ENCODE measurements at regions not wholly inside any gene's neighbourhood (a gene's known extent, or its start where the extent isn't known, plus 50 kb on each side); places are given as distances from the start of the nearest gene placed in this dataset.
A peak's percentile ranks its signal among the peaks of the same experiment; 100 is the strongest.

- POLR2A ChIA-PET (ENCODE audit: unreplicated experiment): no interaction called here
- DNase-seq: no peak
- H3K4me3 ChIP-seq: no peak overlapping the region
- no peaks in the 10 kb centered on the region for H3K79me2 ChIP-seq (ENCODE audit: low read depth)
- no peak overlapping the region for H3K4me2 ChIP-seq
- no peaks in the 10 kb centered on the region for H3K4me1 ChIP-seq (replicated peaks; ENCODE audit: insufficient read depth)
- H4K20me1 ChIP-seq (ENCODE audit: insufficient read depth): no peaks in the 10 kb centered on the region
- H3F3A ChIP-seq (ENCODE audit: insufficient read depth, low read depth): no peaks in the 10 kb centered on the region
- CTCF ChIA-PET: no interaction called here
- TF ChIP-seq CTCF (conservative IDR thresholded peaks at IDR 0.05): no peak
- no peak overlapping the region for H3K27ac ChIP-seq
- H3K9me2 ChIP-seq (ENCODE audit: insufficient read depth): no peaks in the 10 kb centered on the region
- H3K27me3 ChIP-seq (ENCODE audit: insufficient read depth, low read depth): no peaks in the 10 kb centered on the region
- intact Hi-C loops (cut with micrococcal nuclease; ENCODE audit: unreplicated experiment): no loop called here
- no peaks in the 10 kb centered on the region for H3K9me3 ChIP-seq (ENCODE audit: insufficient read depth, low read depth)
- no peaks in the 10 kb centered on the region for H3K36me3 ChIP-seq (ENCODE audit: low read depth)
- BruUV-seq (replicated peaks): no TSS peak
- no peak overlapping the region for H2AFZ ChIP-seq
Observed at GRCh38 chr2:144679942-144680341, 160.0 kb upstream of the ZEB2 start.

- Histone ChIP-seq H3K27me3 (ENCODE audit: insufficient read depth, low read depth) (no peaks in the 10 kb centered on the region), H2AFZ (no peak overlapping the region), H3K9me2 (ENCODE audit: insufficient read depth) (no peaks in the 10 kb centered on the region), H3K4me2 (no peak overlapping the region), H3K79me2 (ENCODE audit: low read depth) (no peaks in the 10 kb centered on the region), H4K20me1 (ENCODE audit: insufficient read depth) (no peaks in the 10 kb centered on the region), H3F3A (ENCODE audit: insufficient read depth, low read depth) (no peaks in the 10 kb centered on the region), H3K27ac (no peak overlapping the region), H3K9me3 (ENCODE audit: insufficient read depth, low read depth) (no peaks in the 10 kb centered on the region), H3K36me3 (ENCODE audit: low read depth) (no peaks in the 10 kb centered on the region), H3K4me3 (no peak overlapping the region), H3K4me1 (replicated peaks; ENCODE audit: insufficient read depth) (no peaks in the 10 kb centered on the region)
- intact Hi-C loops (cut with micrococcal nuclease; ENCODE audit: unreplicated experiment): no loop called here
- DNase-seq: no peak
- POLR2A ChIA-PET (ENCODE audit: unreplicated experiment): no interaction called here
- TF ChIP-seq EZH2 (IDR thresholded peaks at IDR 0.05; ENCODE audit: low read depth): no peak
- no peak for TF ChIP-seq CTCF (conservative IDR thresholded peaks at IDR 0.05)
- no TSS peak for BruUV-seq (replicated peaks)
- CTCF ChIA-PET: no interaction called here
Observed at GRCh38 chr2:144678736-144679135, 158.8 kb upstream of the ZEB2 start.

GRCh38 chr2:144675731-144676130 is 155.8 kb upstream of the ZEB2 start:
- POLR2A ChIA-PET (ENCODE audit: unreplicated experiment): no interaction called here
- Histone ChIP-seq H3K4me2 (no peak overlapping the region), H3K79me2 (ENCODE audit: low read depth) (no peaks in the 10 kb centered on the region), H3F3A (ENCODE audit: insufficient read depth, low read depth) (no peaks in the 10 kb centered on the region), H3K27ac (no peak overlapping the region), H3K4me3 (no peak overlapping the region), H3K9me3 (ENCODE audit: insufficient read depth, low read depth) (no peaks in the 10 kb centered on the region), H3K4me1 (replicated peaks; ENCODE audit: insufficient read depth) (no peaks in the 10 kb centered on the region), H2AFZ (peak overlapping the region; percentile 58; the same call in 1 of the 2 replicates), H4K20me1 (ENCODE audit: insufficient read depth) (no peaks in the 10 kb centered on the region), H3K9me2 (ENCODE audit: insufficient read depth) (no peaks in the 10 kb centered on the region), H3K27me3 (ENCODE audit: insufficient read depth, low read depth) (no peaks in the 10 kb centered on the region), H3K36me3 (ENCODE audit: low read depth) (no peaks in the 10 kb centered on the region)
- BruUV-seq (replicated peaks): no TSS peak
- CTCF ChIA-PET: no interaction called here
- intact Hi-C loops (cut with micrococcal nuclease; ENCODE audit: unreplicated experiment): no loop called here
- DNase-seq: no peak
- TF ChIP-seq CTCF (conservative IDR thresholded peaks at IDR 0.05) (no peak), EZH2 (IDR thresholded peaks at IDR 0.05; ENCODE audit: low read depth) (no peak)
